NCI-H748 (cell line): ENCODE measurements at regions not wholly inside any gene's neighbourhood (a gene's known extent, or its start where the extent isn't known, plus 50 kb on each side); places are given as distances from the start of the nearest gene placed in this dataset.
A peak's percentile ranks its signal among the peaks of the same experiment; 100 is the strongest.
"Not testable (repeated sequence)": the region's sequence is repeated elsewhere in the genome, so short reads cannot be mapped to it uniquely, and the experiment has no call there.

Source experiments
- DNase-seq: peaks from one replicate; lab custom pipeline; 2025; ENCODE audit not compliant: unreplicated experiment; lab: John Stamatoyannopoulos, UW

- DNase-seq: no peak
Observed at GRCh38 chr1:60612790-60613189, 469.6 kb upstream of the NFIA start.

GRCh38 chr1:60606921-60607320, 475.4 kb upstream of the NFIA start:
- DNase-seq: not testable (repeated sequence)

- DNase-seq: no peak
Observed at GRCh38 chr1:60600532-60600931, 481.8 kb upstream of the NFIA start.

GRCh38 chr1:60599574-60599973, 482.8 kb upstream of the NFIA start:
- no peak for DNase-seq

GRCh38 chr1:60598041-60598910, 484.1 kb upstream of the NFIA start:
- no peak for DNase-seq

GRCh38 chr1:60596791-60597750, 485.3 kb upstream of the NFIA start:
- DNase-seq: no peak

- no peak for DNase-seq
Observed at GRCh38 chr1:60591583-60591982, 490.8 kb upstream of the NFIA start.

- peak; percentile 5 for DNase-seq
Observed at GRCh38 chr1:60589916-60590315, 492.4 kb upstream of the NFIA start.

- DNase-seq: no peak
Observed at GRCh38 chr1:60589046-60589748, 493.2 kb upstream of the NFIA start.

GRCh38 chr1:60584371-60584770, 498.0 kb upstream of the NFIA start:
- DNase-seq: no peak

- peak; percentile 5 for DNase-seq
Observed at GRCh38 chr1:60583696-60584095, 498.7 kb upstream of the NFIA start.

GRCh38 chr1:60581455-60582220, 500.7 kb upstream of the NFIA start:
- DNase-seq: no peak

- DNase-seq: no peak
Observed at GRCh38 chr1:60577029-60577428, 503.5 kb upstream of the C1orf87 start.

GRCh38 chr1:60575326-60575977, 501.9 kb upstream of the C1orf87 start:
- DNase-seq: no peak

GRCh38 chr1:60573726-60574409, 500.3 kb upstream of the C1orf87 start:
- no peak for DNase-seq

GRCh38 chr1:60573121-60573520, 499.6 kb upstream of the C1orf87 start:
- DNase-seq: no peak

GRCh38 chr1:60572378-60572777, 498.8 kb upstream of the C1orf87 start:
- DNase-seq: no peak

GRCh38 chr1:60571811-60572210, 498.2 kb upstream of the C1orf87 start:
- DNase-seq: no peak

- no peak for DNase-seq
Observed at GRCh38 chr1:60569189-60569588, 495.6 kb upstream of the C1orf87 start.
